OCI-LY3 (cell line): ENCODE measurements at regions not wholly inside any gene's neighbourhood (a gene's known extent, or its start where the extent isn't known, plus 50 kb on each side); places are given as distances from the start of the nearest gene placed in this dataset.

ENCODE experiments used
- EZH2phosphoT487 ChIP-seq: fragments of 200-600 bp; shearing (Covaris generic); IDR thresholded peaks from 2 replicates; pipeline ENCODE4 v1.6.1; 2018; ENCODE audit warnings: antibody characterized with exemption, mixed run types, low read depth
- TF ChIP-seq, protein P1 (sequence below): fragments of 200-600, 300-600 bp; sonication (generic); IDR thresholded peaks from 2 replicates; pipeline ENCODE4 v1.5.1; 2014; ENCODE audit warnings: antibody characterized with exemption, low read length, low read depth

DNA sequence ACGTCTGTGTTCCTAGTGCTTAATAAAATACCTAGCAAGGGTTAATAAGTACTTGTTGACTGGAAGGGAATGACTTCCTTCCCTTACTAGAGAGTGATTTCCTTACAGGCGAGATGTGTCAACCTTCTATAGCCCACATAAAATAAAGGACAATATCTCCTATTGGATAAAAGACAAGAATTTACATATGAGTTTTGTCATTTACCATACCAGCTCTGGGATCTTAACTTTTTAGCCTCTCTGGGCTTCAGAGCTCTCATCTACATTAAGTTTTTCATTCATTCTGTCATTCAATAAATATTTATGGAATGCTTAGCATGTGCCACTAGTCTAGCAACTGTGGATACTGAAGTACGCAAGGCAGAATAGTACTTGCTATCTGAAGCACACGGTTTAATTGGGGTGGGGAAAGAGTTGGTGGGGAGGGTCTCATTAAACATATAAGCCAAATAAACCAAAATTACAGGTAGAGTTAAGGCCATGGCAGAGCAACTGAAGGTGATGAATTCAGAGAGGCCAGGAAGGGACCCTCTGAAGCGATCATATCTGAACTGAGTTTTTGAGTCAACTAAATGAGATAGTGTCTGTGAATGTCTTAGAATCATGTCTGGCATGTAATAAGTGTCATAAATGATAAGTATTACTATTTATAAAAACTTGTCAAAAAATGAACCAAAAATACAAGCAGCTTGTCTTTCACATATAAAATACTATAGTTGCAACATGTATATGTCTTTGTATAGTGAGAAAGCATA lies 91.6 kb upstream of the BMP2K start:
- TF ChIP-seq, protein P1, sequence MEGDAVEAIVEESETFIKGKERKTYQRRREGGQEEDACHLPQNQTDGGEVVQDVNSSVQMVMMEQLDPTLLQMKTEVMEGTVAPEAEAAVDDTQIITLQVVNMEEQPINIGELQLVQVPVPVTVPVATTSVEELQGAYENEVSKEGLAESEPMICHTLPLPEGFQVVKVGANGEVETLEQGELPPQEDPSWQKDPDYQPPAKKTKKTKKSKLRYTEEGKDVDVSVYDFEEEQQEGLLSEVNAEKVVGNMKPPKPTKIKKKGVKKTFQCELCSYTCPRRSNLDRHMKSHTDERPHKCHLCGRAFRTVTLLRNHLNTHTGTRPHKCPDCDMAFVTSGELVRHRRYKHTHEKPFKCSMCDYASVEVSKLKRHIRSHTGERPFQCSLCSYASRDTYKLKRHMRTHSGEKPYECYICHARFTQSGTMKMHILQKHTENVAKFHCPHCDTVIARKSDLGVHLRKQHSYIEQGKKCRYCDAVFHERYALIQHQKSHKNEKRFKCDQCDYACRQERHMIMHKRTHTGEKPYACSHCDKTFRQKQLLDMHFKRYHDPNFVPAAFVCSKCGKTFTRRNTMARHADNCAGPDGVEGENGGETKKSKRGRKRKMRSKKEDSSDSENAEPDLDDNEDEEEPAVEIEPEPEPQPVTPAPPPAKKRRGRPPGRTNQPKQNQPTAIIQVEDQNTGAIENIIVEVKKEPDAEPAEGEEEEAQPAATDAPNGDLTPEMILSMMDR: no peak
- TF ChIP-seq EZH2phosphoT487: no peak
